HFFc6 (cell line): ENCODE measurements at regions not wholly inside any gene's neighbourhood (a gene's known extent, or its start where the extent isn't known, plus 50 kb on each side); places are given as distances from the start of the nearest gene placed in this dataset.
A peak's percentile ranks its signal among the peaks of the same experiment; 100 is the strongest.

Source experiments
- DNase-seq: peaks from one replicate; pipeline ENCODE4 v3.0.0-alpha.2; 2018
- H3K27ac Mint-ChIP-seq: 2 replicates; pipeline ENCODE4 v1.8.0; 2020; ENCODE audit warnings: mild to moderate bottlenecking, mixed read lengths
- H3K27me3 Mint-ChIP-seq: 2 replicates; pipeline ENCODE4 v1.8.0; 2021; ENCODE audit warnings: mild to moderate bottlenecking, moderate library complexity, mixed read lengths; ENCODE audit not compliant: insufficient read depth
- H3K36me3 Mint-ChIP-seq: 2 replicates; pipeline ENCODE4 v1.8.0; 2021; ENCODE audit warnings: low read depth, mixed read lengths
- H3K4me1 Mint-ChIP-seq: 2 replicates; pipeline ENCODE4 v1.8.0; 2020; ENCODE audit warnings: low read depth, mixed read lengths
- H3K4me3 Mint-ChIP-seq: 2 replicates; pipeline ENCODE4 v1.8.0; 2020; ENCODE audit warnings: mild to moderate bottlenecking, moderate library complexity, mixed read lengths
- H3K9me3 Mint-ChIP-seq: 2 replicates; pipeline ENCODE4 v1.8.0; 2020; ENCODE audit warnings: mild to moderate bottlenecking, mixed read lengths
- TF ChIP-seq, protein P1 (sequence below): fragments of 200-600 bp; sonication (generic); IDR thresholded peaks from 2 replicates; pipeline ENCODE4 v1.5.0; 2021; ENCODE audit warnings: antibody characterized with exemption, mild to moderate bottlenecking

DNA sequence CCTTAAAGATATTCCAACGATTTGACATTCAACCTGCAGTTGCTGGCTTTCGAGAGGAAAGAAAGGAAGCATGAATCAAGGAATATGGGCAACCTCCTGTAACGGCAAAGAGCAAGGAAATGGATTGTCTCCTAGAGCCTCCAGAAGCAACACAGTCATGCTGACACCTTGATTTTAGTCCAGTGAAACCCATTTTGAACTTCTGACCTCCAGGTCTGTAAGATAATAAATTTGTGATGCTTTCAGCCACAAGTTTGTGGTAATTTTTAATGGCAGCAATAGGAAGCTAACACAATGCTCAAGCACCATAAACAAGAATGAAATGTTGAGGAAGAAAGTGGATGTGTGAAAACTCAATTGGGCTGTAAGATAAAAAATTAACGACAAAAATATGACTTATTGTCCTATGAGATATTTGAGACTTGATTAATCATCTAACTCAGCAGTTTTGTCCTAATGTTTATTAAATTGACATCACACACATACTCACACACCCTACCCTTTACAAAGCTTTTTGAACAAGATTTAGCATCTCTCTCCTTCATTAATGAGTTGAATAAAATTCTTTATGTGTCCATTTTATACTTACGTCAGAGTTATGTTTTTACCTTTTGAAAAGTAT, 857.2 kb upstream of the INTU start:
- Mint-ChIP-seq H3K9me3 (peaks cover 9% of the 10 kb centered on the region; the same call in 1 of the 2 replicates), H3K27me3 (no peaks in the 10 kb centered on the region), H3K27ac (peak overlapping the region; percentile 84), H3K4me3 (peak overlapping the region; percentile 63; the same call in 1 of the 2 replicates), H3K4me1 (peaks cover 59% of the 10 kb centered on the region), H3K36me3 (no peaks in the 10 kb centered on the region; the same call in 1 of the 2 replicates)
- TF ChIP-seq, protein P1, sequence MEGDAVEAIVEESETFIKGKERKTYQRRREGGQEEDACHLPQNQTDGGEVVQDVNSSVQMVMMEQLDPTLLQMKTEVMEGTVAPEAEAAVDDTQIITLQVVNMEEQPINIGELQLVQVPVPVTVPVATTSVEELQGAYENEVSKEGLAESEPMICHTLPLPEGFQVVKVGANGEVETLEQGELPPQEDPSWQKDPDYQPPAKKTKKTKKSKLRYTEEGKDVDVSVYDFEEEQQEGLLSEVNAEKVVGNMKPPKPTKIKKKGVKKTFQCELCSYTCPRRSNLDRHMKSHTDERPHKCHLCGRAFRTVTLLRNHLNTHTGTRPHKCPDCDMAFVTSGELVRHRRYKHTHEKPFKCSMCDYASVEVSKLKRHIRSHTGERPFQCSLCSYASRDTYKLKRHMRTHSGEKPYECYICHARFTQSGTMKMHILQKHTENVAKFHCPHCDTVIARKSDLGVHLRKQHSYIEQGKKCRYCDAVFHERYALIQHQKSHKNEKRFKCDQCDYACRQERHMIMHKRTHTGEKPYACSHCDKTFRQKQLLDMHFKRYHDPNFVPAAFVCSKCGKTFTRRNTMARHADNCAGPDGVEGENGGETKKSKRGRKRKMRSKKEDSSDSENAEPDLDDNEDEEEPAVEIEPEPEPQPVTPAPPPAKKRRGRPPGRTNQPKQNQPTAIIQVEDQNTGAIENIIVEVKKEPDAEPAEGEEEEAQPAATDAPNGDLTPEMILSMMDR, result no peak
- DNase-seq, result no peak

DNA sequence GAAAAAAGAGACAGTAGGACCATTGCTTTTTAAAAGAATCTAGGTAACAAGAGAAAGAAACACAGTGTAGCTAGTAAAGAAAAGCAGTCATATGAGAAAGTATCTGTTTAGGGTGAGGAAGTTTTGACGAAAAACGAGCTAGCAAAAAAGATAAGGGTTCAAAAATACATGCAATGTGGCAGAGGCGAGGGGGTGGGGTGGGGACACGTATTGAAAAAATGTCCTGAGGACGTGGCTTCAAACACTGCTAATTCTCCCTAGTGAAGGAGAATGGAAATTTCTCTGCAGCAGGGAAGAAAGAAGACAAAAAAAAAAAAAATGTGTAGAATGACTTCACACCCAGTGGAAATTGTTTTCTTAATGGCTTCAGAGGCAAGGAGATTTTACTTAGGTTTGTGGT, 856.4 kb upstream of the INTU start:
- Mint-ChIP-seq H3K36me3 (no peaks in the 10 kb centered on the region; the same call in 1 of the 2 replicates), H3K27me3 (no peaks in the 10 kb centered on the region), H3K27ac (peak overlapping the region; percentile 84), H3K9me3 (peaks cover 4% of the 10 kb centered on the region; the same call in 1 of the 2 replicates), H3K4me1 (peaks cover 59% of the 10 kb centered on the region), H3K4me3 (peak overlapping the region; percentile 63)
- no peak for DNase-seq
- TF ChIP-seq, protein P1, result no peak

DNA sequence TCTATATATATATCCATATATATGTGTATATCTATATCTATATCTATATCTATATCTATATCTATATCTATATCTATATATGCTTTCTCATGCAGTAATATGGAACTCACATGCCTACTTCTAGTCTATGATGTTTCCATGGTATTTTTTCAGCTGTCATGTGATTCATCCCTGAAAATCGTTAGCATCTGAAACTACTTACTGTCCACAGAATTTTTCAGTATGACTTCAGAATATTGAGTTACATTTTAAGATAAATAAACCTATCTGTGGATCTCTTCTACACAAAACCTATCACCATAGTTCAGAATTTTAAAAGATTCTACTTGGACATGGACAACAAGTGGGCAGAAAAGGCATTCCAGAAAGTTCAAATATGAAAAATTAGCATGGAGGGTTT, 855.1 kb upstream of the INTU start:
- H3K36me3 Mint-ChIP-seq, result no peaks in the 10 kb centered on the region; the same call in 1 of the 2 replicates
- DNase-seq, result peak; percentile 81
- TF ChIP-seq, protein P1, result no peak
- peaks cover 56% of the 10 kb centered on the region for H3K4me1 Mint-ChIP-seq
- peak overlapping the region; percentile 89 for H3K27ac Mint-ChIP-seq
- no peaks in the 10 kb centered on the region for H3K9me3 Mint-ChIP-seq
- no peaks in the 10 kb centered on the region for H3K27me3 Mint-ChIP-seq
- H3K4me3 Mint-ChIP-seq, result peak overlapping the region; percentile 77

DNA sequence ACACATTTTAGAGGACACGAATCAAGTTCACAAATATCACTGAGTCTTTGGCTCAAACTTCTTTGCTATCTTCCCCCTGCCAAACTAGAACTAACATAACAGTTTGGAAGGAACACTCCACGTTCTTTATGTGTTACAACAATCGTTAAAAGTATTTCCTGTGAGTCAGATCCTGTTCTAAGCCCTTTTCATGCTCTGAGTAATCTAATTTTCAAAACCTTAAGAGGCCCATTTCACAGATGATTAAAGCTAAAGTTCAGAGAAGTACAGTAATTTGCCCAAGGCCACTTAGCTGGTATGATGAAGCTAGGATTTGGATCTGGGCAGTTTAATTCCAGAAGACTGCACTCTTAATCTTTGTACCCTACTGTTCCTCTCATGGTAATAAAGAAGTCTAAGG, 854.4 kb upstream of the INTU start:
- TF ChIP-seq, protein P1, result no peak
- Mint-ChIP-seq H3K27me3 (no peaks in the 10 kb centered on the region), H3K4me3 (peak overlapping the region; percentile 73)

DNA sequence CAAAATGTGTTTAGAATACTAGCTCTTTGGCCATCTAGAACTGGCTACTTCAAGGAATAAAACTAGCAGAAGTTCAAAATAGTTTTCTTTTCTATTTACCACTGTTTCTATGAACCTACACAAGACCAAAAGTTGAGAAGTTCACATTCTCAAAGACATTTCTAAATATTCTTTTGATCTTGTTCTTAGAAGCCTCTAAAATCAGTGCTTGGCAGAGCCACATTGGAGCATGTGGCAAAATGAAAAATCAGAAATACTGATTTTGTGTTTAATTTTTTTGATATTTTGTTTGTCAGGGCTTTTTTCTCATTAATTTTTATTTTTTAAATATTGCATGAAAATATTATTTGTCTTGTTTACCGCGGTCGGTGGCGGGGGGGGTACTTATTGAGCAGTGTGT, 853.8 kb upstream of the INTU start:
- no peaks in the 10 kb centered on the region; the same call in 1 of the 2 replicates for H3K36me3 Mint-ChIP-seq
- no peaks in the 10 kb centered on the region for H3K27me3 Mint-ChIP-seq
- H3K4me3 Mint-ChIP-seq, result no peak overlapping the region
- TF ChIP-seq, protein P1, result no peak
- DNase-seq, result no peak
- H3K9me3 Mint-ChIP-seq, result no peaks in the 10 kb centered on the region
- peaks cover 52% of the 10 kb centered on the region for H3K4me1 Mint-ChIP-seq
- peak overlapping the region; percentile 54 for H3K27ac Mint-ChIP-seq

More for the DNA sequence above, 854.4 kb upstream of the INTU start:
- DNase-seq, result peak; percentile 71
- Mint-ChIP-seq H3K9me3 (no peaks in the 10 kb centered on the region), H3K36me3 (no peaks in the 10 kb centered on the region; the same call in 1 of the 2 replicates), H3K4me1 (peaks cover 52% of the 10 kb centered on the region), H3K27ac (peak overlapping the region; percentile 91)
